ENCODE measurements at regions not wholly inside any gene's neighbourhood (a gene's known extent, or its start where the extent isn't known, plus 50 kb on each side); places are given as distances from the start of the nearest gene placed in this dataset.

- TF ChIP-seq TAF1 (IDR thresholded peaks at IDR 0.05; ENCODE audit: low read depth) (no peak), CTCF (IDR thresholded peaks at IDR 0.05; ENCODE audit: poor library complexity, severe bottlenecking) (no peak), EZH2 (IDR thresholded peaks at IDR 0.05; ENCODE audit: borderline replicate concordance, insufficient read depth, low read length, poor library complexity, severe bottlenecking) (no peak), REST (IDR thresholded peaks at IDR 0.05; ENCODE audit: borderline replicate concordance) (no peak), EP300 (conservative IDR thresholded peaks at IDR 0.05; ENCODE audit: poor library complexity, severe bottlenecking) (no peak), POLR2AphosphoS5 (IDR thresholded peaks at IDR 0.05) (no peak), SMC3 (conservative IDR thresholded peaks at IDR 0.05; ENCODE audit: poor library complexity) (no peak)
Observed at GRCh38 chr9:38518826-38519225, 94.6 kb upstream of the IGFBPL1 start.
